ENCODE measurements at regions not wholly inside any gene's neighbourhood (a gene's known extent, or its start where the extent isn't known, plus 50 kb on each side); places are given as distances from the start of the nearest gene placed in this dataset.

GRCh38 chr3:71951361-71951760, 166.4 kb upstream of the PROK2 start:
- H3K36me3 ChIP-seq (ENCODE audit: control insufficient read depth, insufficient read depth, low read length): no peaks in the 10 kb centered on the region
- H3K27me3 ChIP-seq (ENCODE audit: control insufficient read depth, insufficient read depth, low read length, poor library complexity, severe bottlenecking): peaks cover 36% of the 10 kb centered on the region
- TF ChIP-seq CTCF (conservative IDR thresholded peaks at IDR 0.05): no peak
- H3K9ac ChIP-seq (ENCODE audit: extremely low read depth, low read length, poor library complexity, severe bottlenecking): no peak overlapping the region
- H3K27me3 Mint-ChIP-seq (ENCODE audit: insufficient read depth): peaks cover 65% of the 10 kb centered on the region
- H3K9me3 Mint-ChIP-seq: no peaks in the 10 kb centered on the region
- no peak overlapping the region for H3K27ac Mint-ChIP-seq
- H3K27ac ChIP-seq (ENCODE audit: low read depth, low read length): no peak overlapping the region
- no peaks in the 10 kb centered on the region for H3K36me3 Mint-ChIP-seq (ENCODE audit: low read depth)
- no peak overlapping the region for H3K4me3 ChIP-seq (ENCODE audit: low read length)
- no peak overlapping the region for H3K4me3 Mint-ChIP-seq
- peaks cover 3% of the 10 kb centered on the region for H3K4me1 ChIP-seq (ENCODE audit: control insufficient read depth, insufficient read depth, low read length)
- 92 to 93% methylated on average over 4 of the region's 4 CpGs for WGBS, 2 experiments (ENCODE audit: insufficient coverage in 1 of 2, insufficient read length in 1 of 2)
- no peak for DNase-seq
- H3K4me1 Mint-ChIP-seq: peaks cover 12% of the 10 kb centered on the region
- H3K9me3 ChIP-seq (ENCODE audit: control insufficient read depth, low read length): no peaks in the 10 kb centered on the region

- Histone ChIP-seq H3K27ac (ENCODE audit: low read depth, low read length) (no peak overlapping the region), H3K4me1 (ENCODE audit: control insufficient read depth, insufficient read depth, low read length) (peaks cover 1% of the 10 kb centered on the region), H3K4me3 (ENCODE audit: low read length) (no peak overlapping the region), H3K9ac (ENCODE audit: extremely low read depth, low read length, poor library complexity, severe bottlenecking) (no peak overlapping the region), H3K36me3 (ENCODE audit: control insufficient read depth, insufficient read depth, low read length) (no peaks in the 10 kb centered on the region), H3K9me3 (ENCODE audit: control insufficient read depth, low read length) (no peaks in the 10 kb centered on the region), H3K27me3 (ENCODE audit: control insufficient read depth, insufficient read depth, low read length, poor library complexity, severe bottlenecking) (peaks cover 51% of the 10 kb centered on the region)
- H3K36me3 Mint-ChIP-seq (ENCODE audit: low read depth): no peaks in the 10 kb centered on the region
- TF ChIP-seq CTCF (conservative IDR thresholded peaks at IDR 0.05): no peak
- H3K9me3 Mint-ChIP-seq: no peaks in the 10 kb centered on the region
- H3K4me1 Mint-ChIP-seq: peaks cover 7% of the 10 kb centered on the region
- no peak for DNase-seq
- H3K27ac Mint-ChIP-seq: no peak overlapping the region
- WGBS, 2 experiments (ENCODE audit: insufficient coverage in 1 of 2, insufficient read length in 1 of 2): 90% methylated on average over 2 to 4 of the region's 4 CpGs
- H3K27me3 Mint-ChIP-seq (ENCODE audit: insufficient read depth): peaks cover 84% of the 10 kb centered on the region
- no peak overlapping the region for H3K4me3 Mint-ChIP-seq
These were observed 164.5 kb upstream of the PROK2 start for GRCh38 chr3:71949442-71949841.

- no peak overlapping the region for H3K4me3 Mint-ChIP-seq
- Histone ChIP-seq H3K9me3 (ENCODE audit: control insufficient read depth, low read length) (no peaks in the 10 kb centered on the region), H3K27me3 (ENCODE audit: control insufficient read depth, insufficient read depth, low read length, poor library complexity, severe bottlenecking) (peaks cover 47% of the 10 kb centered on the region), H3K27ac (ENCODE audit: low read depth, low read length) (no peak overlapping the region), H3K36me3 (ENCODE audit: control insufficient read depth, insufficient read depth, low read length) (no peaks in the 10 kb centered on the region), H3K4me1 (ENCODE audit: control insufficient read depth, insufficient read depth, low read length) (peaks cover 7% of the 10 kb centered on the region), H3K9ac (ENCODE audit: extremely low read depth, low read length, poor library complexity, severe bottlenecking) (no peak overlapping the region), H3K4me3 (ENCODE audit: low read length) (no peak overlapping the region)
- H3K9me3 Mint-ChIP-seq: no peaks in the 10 kb centered on the region
- peaks cover 93% of the 10 kb centered on the region for H3K27me3 Mint-ChIP-seq (ENCODE audit: insufficient read depth)
- H3K4me1 Mint-ChIP-seq: peaks cover 16% of the 10 kb centered on the region
- no peak overlapping the region for H3K27ac Mint-ChIP-seq
- TF ChIP-seq CTCF (conservative IDR thresholded peaks at IDR 0.05): no peak
- 81 to 90% methylated on average over 4 to 5 of the region's 5 CpGs for WGBS, 2 experiments (ENCODE audit: insufficient coverage in 1 of 2, insufficient read length in 1 of 2)
- no peaks in the 10 kb centered on the region for H3K36me3 Mint-ChIP-seq (ENCODE audit: low read depth)
- DNase-seq: no peak
These were observed 159.6 kb upstream of the PROK2 start for GRCh38 chr3:71944482-71945065.
